ENCODE measurements at regions not wholly inside any gene's neighbourhood (a gene's known extent, or its start where the extent isn't known, plus 50 kb on each side); places are given as distances from the start of the nearest gene placed in this dataset.

GRCh38 chr22:48444320-48445112 lies 1383.2 kb downstream of the BRD1 start:
- no peak for DNase-seq (ENCODE audit: low read depth)

DNA sequence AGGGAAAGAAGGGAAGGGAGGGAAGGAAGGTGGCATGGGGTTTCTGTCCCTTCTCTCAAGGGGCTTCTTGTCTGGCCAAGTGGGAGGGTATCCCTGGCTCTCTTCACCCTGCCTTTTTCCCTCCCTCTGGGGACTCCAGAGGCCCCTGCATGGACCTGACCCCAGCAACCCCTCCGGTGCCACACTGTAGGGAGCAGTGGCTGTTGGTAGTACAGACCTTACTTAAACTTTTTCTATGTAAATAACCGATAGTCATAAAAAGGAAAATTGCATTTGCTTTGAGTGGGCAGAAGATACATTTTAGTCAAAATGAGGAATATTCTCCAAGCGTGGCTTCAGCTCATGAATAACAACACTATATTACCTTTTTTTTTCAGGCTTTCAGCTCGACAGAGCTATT lies 1384.0 kb downstream of the BRD1 start:
- DNase-seq (ENCODE audit: low read depth): no peak

GRCh38 chr22:48442663-48443062 lies 1385.0 kb downstream of the BRD1 start:
- DNase-seq (ENCODE audit: low read depth): no peak

DNA sequence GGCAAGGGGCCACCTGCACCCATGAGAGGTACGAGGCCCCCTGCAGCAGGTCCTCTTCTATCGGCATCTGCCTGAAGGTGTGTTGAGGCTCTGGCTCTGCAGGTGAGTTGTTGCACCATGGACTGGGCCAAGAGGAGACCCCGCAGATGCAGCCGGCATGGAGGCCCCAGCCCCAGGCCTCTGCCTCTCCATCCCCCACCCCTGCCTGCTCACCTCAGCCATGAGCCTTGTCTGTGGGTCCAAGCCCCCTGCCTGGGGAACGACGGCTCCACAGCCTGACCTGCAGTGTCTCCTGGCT lies 1386.2 kb downstream of the BRD1 start:
- DNase-seq (ENCODE audit: low read depth): no peak

DNA sequence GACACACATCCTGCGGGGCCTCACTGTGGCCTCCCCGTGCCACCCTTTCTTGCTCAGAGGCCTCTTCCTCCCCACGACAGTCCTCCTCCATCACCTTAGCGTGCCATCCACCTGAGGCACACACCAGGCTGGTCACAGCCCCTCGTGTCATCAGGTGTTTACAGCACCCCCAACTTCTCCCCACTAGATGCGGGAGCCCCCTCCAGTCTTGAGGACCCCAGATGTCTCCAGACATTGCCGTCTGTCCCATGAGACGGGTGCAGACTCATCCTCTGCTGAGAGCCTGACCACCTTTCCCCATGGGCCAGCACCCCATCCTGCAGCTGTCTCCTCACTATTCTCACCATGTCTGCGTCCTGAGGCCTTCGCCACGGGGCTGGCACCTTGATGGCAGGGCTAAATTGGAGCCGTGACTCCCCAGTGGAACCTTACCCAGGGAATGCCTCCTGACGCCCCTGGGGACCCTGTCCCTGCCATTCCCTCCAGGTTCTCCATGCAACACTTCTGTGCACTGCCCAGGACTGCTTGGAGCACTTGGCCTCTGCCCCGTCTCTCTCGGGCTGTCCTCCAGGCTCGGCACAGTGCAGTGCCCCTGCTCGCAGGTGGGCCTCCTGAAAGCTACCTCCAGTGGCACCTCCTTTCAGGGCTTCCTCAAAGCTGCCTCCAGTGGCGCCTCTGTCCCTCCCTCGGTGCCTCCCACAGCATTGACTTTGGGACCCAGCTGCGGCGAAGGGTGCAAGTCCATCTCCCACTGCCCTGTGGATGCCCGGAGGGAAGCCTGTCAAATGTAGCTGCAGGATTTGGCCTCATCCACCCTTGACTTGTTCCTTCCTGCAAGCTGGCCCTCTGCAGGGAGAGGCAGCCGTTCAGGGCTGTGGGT lies 1386.8 kb downstream of the BRD1 start:
- DNase-seq (ENCODE audit: low read depth): no peak

GRCh38 chr22:48440176-48440575 lies 1387.5 kb downstream of the BRD1 start:
- no peak for DNase-seq (ENCODE audit: low read depth)

- no peak for DNase-seq (ENCODE audit: low read depth)
Measured at GRCh38 chr22:48439560-48440135, 1388.0 kb downstream of the BRD1 start.

DNA sequence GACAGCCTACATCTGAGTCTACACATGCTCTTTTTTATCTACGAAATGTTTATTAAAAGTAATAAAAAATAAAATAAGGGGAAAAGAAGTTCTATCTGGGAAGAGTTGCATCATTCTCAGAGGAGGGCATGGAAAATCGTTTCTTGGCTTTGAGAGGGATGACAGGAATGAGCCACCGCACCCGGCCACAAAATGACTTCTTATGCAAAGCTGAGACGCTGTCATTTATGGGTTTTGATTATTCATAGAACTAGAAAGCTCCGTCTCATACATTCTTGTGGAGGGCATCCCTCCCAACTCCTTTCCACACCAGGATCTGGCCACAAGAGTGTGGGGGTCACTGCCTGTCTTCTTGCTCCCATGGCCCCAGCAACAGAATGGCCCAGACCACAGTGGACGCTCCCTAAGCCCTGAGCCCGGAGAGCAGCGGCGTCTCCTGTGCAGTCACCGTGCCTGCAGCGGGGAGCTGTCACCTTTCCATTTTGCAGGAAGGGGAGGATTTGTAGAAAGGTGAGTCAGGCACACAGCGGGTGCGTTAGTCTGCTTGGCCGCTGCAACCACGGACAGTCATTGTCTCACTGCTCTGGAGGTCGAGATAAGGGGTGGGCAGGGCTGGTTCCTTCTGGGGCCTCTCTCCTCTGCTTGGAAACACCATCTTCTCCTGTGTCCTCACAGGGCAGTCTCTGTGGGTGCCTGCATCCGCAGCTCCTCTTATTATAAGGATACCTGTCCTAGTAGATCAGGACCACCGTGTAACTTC lies 1388.7 kb downstream of the BRD1 start:
- no peak for DNase-seq (ENCODE audit: low read depth)

- no peak for DNase-seq (ENCODE audit: low read depth)
Measured at GRCh38 chr22:48438096-48438495, 1389.6 kb downstream of the BRD1 start.

GRCh38 chr22:48436201-48436931 lies 1391.3 kb downstream of the BRD1 start:
- no peak for DNase-seq (ENCODE audit: low read depth)

DNA sequence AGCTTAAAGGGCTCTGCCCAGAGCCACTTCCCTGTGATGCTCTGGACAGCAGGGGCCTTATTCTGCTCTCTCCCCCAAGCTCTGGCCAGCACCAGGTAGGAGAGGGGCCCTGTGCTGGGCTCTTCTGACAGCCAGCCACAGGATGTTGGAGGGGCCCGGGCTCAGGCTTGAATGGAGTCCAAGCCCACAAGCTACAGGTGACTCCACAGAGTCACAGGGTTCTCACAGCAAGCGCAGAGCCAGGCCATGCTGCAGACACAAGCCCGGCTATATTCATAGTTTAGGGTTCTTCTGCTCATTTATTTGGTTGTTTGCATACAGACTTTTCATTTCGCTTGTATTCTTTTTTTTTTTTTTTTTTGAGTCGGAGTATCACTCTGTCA lies 1392.8 kb downstream of the BRD1 start:
- DNase-seq (ENCODE audit: low read depth): no peak

- DNase-seq (ENCODE audit: low read depth): no peak
Measured at GRCh38 chr22:48434156-48434867, 1393.4 kb downstream of the BRD1 start.

DNA sequence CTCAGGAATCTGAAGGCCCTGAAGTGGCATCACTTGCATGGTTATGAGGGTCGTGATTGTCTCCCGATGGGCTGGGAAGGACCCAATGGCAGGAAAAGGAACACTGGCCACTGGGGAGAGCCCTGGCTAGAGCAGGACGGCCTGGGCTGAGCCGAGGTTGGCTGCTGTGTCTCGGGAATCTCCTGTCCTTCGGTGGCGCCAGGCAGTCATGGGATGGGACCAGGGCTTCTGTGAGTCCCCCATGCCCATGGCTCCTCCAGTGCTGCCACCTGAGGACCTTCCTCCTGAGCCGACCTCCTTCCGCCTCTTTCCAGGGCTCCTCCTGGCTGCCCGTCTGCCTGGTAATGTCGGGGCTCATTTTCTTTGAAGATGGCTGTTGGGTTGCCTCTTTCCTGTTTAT lies 1394.0 kb downstream of the BRD1 start:
- no peak for DNase-seq (ENCODE audit: low read depth)

DNA sequence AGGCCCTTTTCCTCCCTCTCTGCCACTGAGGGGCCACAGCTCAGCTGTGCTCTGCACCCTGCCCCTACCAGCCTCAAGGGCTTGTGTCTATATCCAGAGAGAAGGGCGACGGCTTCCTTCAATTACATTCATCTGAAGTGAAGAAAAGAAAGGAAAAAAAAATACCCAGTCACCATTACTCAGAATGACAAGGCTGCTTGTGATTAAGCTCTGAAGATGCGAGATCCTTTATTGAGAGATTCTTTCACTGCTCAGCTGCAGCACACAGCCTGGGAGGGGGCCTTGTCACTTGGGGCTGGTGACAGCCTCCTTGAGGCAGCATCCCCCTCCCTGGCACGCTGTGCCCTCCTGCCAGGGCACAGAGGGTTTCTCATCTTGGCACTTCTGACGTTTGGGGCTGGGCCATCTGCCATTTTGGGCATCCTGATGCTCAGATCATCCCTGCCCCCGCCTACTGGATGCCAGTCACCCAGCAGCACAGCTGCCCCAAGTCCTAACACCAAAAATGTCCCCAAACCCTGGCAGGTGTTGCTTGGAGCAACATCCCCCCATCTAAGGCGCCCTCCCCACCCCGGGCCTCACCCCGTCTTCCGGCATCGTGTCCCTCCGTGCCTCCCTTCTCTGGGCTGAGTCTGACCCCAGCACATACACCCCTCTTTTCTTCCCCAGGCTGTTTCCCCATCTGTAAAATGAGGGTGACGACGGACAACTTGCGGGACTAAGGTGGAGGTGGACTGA lies 1394.7 kb downstream of the BRD1 start:
- no peak for DNase-seq (ENCODE audit: low read depth)

DNA sequence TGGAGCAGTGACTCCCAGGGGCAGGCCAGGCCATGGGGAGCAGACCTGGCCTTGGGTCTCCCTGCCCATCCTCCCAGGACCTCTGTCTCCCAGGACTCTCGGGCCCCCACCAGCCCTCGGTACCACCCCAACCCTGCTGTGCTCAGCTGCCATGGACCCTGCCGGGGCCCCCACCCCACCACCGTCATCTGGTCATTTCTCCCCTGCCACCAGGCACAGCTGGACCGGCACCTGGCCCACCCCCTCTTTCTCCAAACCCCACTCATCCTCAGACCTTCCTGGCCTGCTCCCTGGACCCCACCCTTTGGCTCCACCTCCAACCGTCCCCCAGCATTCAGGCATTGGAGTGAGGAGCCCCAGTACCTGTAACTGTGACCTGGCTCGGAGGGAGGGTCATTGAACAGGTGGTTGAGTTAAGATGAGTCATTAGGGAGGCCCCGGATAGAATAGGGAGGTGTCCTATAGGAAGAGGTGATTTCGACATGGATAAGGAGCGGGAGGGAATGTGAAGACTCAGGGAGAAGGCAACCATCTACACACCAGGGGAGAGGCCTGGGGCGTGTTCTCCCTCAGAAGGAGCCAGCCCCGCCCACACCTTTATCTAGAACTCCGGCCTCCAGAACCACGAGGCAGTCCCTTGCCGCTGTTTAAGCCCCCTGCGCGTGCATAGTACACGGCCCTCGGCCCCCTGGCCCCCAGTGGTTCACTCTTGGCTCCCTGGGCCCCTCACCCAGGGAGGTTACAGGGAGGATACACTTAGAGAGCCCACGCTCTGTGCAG lies 1395.9 kb downstream of the BRD1 start:
- DNase-seq (ENCODE audit: low read depth): no peak

GRCh38 chr22:48431014-48431413 lies 1396.7 kb downstream of the BRD1 start:
- no peak for DNase-seq (ENCODE audit: low read depth)

DNA sequence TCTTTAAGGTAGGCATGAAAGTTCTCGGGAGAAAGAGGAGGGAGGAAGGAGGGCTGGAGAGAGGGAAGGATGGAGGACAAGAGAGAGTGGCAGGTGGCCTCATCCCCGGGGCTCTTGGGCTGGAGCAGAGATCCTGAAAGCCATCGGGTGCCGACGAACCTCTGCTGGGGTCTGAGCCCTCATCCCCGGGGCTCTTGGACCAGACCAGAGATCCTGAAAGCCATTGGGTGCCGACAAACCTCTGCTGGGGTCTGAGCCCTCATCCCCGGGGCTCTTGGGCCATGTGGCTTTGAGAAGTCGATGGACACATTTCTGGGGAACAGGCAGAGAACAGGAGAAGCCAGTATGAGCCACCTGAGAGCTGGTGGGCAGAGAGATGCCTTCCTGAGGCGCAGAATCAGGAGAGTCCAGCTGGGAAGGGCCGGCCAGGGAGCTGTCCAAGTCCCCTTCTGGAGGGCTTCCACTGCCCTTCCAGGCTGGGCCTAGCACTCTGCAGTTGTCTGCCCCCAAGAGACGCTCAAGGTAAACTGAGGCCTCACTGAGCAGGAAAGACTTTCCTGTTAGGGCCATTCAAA lies 1398.1 kb downstream of the BRD1 start:
- no peak for DNase-seq (ENCODE audit: low read depth)

GRCh38 chr22:48428631-48429371 lies 1398.9 kb downstream of the BRD1 start:
- DNase-seq (ENCODE audit: low read depth): no peak
